SK-N-SH (cell line): ENCODE measurements at regions not wholly inside any gene's neighbourhood (a gene's known extent, or its start where the extent isn't known, plus 50 kb on each side); places are given as distances from the start of the nearest gene placed in this dataset.

ENCODE experiments used
- CTCF ChIA-PET: fragments of 300-600, 350-600 bp; formaldehyde crosslinking; extraction: SDS; loops from one replicate; lab custom pipeline; 2021; lab: Yijun Ruan, JAX
- POLR2A ChIA-PET: fragments of 350-600 bp; sonication (Branson Sonifier 250); formaldehyde crosslinking; extraction: SDS; loops from one replicate; lab custom pipeline; 2020; ENCODE audit warnings: antibody characterized with exemption, inconsistent platforms; lab: Yijun Ruan, JAX
- DNase-seq: peaks from one replicate; pipeline ENCODE4 v3.0.0; 2012
- H2AFZ ChIP-seq: fragments of 200-600 bp; sonication (generic); 2 replicates; pipeline ENCODE4 v1.8.1; 2016; ENCODE audit warnings: antibody characterized with exemption, mild to moderate bottlenecking, low read depth
- H3F3A ChIP-seq: fragments of 200-600 bp; sonication (generic); replicated peaks from 2 replicates; pipeline ENCODE3; 2016; ENCODE audit warnings: antibody characterized with exemption, mild to moderate bottlenecking; ENCODE audit not compliant: insufficient read depth
- H3K27ac ChIP-seq, 2 experiments: fragments of 200-500 bp in 1 of 2; fragments of 200-600 bp in 1 of 2; sonication (Bioruptor generic) in 1 of 2; sonication (generic), shearing (Covaris generic) in 1 of 2; 2 replicates each; pipeline versions ENCODE4 v1.5.1 to v1.6.1; 2014 to 2016; ENCODE audit warnings: low read depth in 2 of 2, inconsistent platforms in 1 of 2, low read length in 1 of 2, mild to moderate bottlenecking in 1 of 2, mixed read lengths in 1 of 2
- H3K27me3 ChIP-seq: fragments of 200-600 bp; sonication (generic), shearing (Covaris generic); 2 replicates; pipeline ENCODE4 v1.6.1; 2016; ENCODE audit warnings: mixed run types; ENCODE audit not compliant: insufficient read depth
- H3K36me3 ChIP-seq, 2 experiments: fragments of 200-500 bp in 1 of 2; fragments of 200-600 bp in 1 of 2; sonication (Bioruptor generic) in 1 of 2; sonication (generic) in 1 of 2; replicated peaks in 1 of 2; 2 replicates each; pipeline versions ENCODE3 to v1.5.1; 2014 to 2016; ENCODE audit warnings: low read length in 1 of 2, mild to moderate bottlenecking in 1 of 2; ENCODE audit not compliant: insufficient read depth in 2 of 2, control insufficient read depth in 1 of 2
- H3K4me1 ChIP-seq, 2 experiments: fragments of 200-500 bp in 1 of 2; fragments of 200-600 bp in 1 of 2; sonication (Bioruptor generic) in 1 of 2; sonication (generic), shearing (Covaris generic) in 1 of 2; 2 replicates each; pipeline versions ENCODE4 v1.5.1 to v1.6.1; 2014 to 2016; ENCODE audit warnings: low read depth in 1 of 2, low read length in 1 of 2, mixed run types in 1 of 2; ENCODE audit not compliant: insufficient read depth in 2 of 2, control insufficient read depth in 1 of 2
- H3K4me2 ChIP-seq: fragments of 200-600 bp; sonication (generic), shearing (Covaris generic); 2 replicates; pipeline ENCODE4 v1.6.1; 2017; ENCODE audit warnings: mixed run types
- H3K4me3 ChIP-seq, 2 experiments: fragments of 200-500 bp in 1 of 2; fragments of 200-600 bp in 1 of 2; sonication (Bioruptor generic) in 1 of 2; sonication (generic), shearing (Covaris generic) in 1 of 2; 2 replicates each; pipeline versions ENCODE4 v1.5.1 to v1.8.1; 2014 to 2016; ENCODE audit warnings: low read depth in 2 of 2, inconsistent platforms in 1 of 2, low read length in 1 of 2, mild to moderate bottlenecking in 1 of 2, mixed read lengths in 1 of 2, moderate library complexity in 1 of 2
- H3K79me2 ChIP-seq: fragments of 200-600 bp; sonication (generic); 2 replicates; pipeline ENCODE4 v1.8.1; 2017; ENCODE audit warnings: mild to moderate bottlenecking; ENCODE audit not compliant: insufficient read depth
- H3K9ac ChIP-seq: fragments of 200-600 bp; sonication (generic); 2 replicates; pipeline ENCODE4 v1.6.1; 2017; ENCODE audit warnings: mixed run types
- H3K9me2 ChIP-seq: fragments of 200-600 bp; sonication (generic); 2 replicates; pipeline ENCODE4 v1.6.1; 2017; ENCODE audit warnings: mixed run types
- H3K9me3 ChIP-seq: fragments of 200-600 bp; sonication (generic); 2 replicates; pipeline ENCODE4 v1.6.1; 2017; ENCODE audit warnings: mixed run types, mild to moderate bottlenecking, moderate library complexity
- H4K20me1 ChIP-seq: fragments of 200-600 bp; sonication (generic); 2 replicates; pipeline ENCODE4 v1.6.1; 2017; ENCODE audit warnings: mild to moderate bottlenecking, mixed run types; ENCODE audit not compliant: insufficient read depth
- CTCF ChIP-seq: fragments of 200-600 bp; sonication (generic); IDR thresholded peaks from 2 replicates; pipeline ENCODE4 v1.6.1; 2017; ENCODE audit warnings: antibody characterized with exemption, mild to moderate bottlenecking, moderate library complexity
- ELF1 ChIP-seq: IDR thresholded peaks from 2 replicates; pipeline ENCODE4 v1.4.0; 2012
- EZH2phosphoT487 ChIP-seq: fragments of 200-600 bp; sonication (generic); IDR thresholded peaks from 2 replicates; pipeline ENCODE4 v1.6.1; 2017; ENCODE audit warnings: low read depth, mixed run types, mild to moderate bottlenecking, antibody characterized with exemption, moderate library complexity, borderline replicate concordance
- IRF3 ChIP-seq: fragments of 150-350 bp; IDR thresholded peaks from 2 replicates; pipeline ENCODE4 v1.6.1; 2016; ENCODE audit warnings: mild to moderate bottlenecking, low read depth, low read length
- MEF2A ChIP-seq: IDR thresholded peaks from 2 replicates; pipeline ENCODE4 v1.4.0; 2012; ENCODE audit warnings: low read depth, borderline replicate concordance
- RFX5 ChIP-seq: IDR thresholded peaks from 2 replicates; pipeline ENCODE4 v1.6.1; 2012; ENCODE audit warnings: mild to moderate bottlenecking, improper control_type of control experiment, low read length
- TEAD4 ChIP-seq: IDR thresholded peaks from 2 replicates; pipeline ENCODE4 v1.4.0; 2012; ENCODE audit warnings: mild to moderate bottlenecking, borderline replicate concordance; ENCODE audit not compliant: insufficient read depth
- USF2 ChIP-seq: fragments of 150-350 bp; IDR thresholded peaks from 2 replicates; pipeline ENCODE4 v1.6.1; 2017; ENCODE audit warnings: antibody characterized with exemption, low read length, low read depth, borderline replicate concordance
- YY1 ChIP-seq: IDR thresholded peaks from 2 replicates; pipeline ENCODE4 v1.4.0; 2012; ENCODE audit warnings: low read depth, mild to moderate bottlenecking
- WGBS: methylation state at CpG from one replicate; pipeline ENCODE4 v1.1.6; 2017; ENCODE audit warnings: low lambda C conversion rate; 5-methylcytosine and 5-hydroxymethylcytosine counted together
- TF ChIP-seq, protein P1 (sequence below): IDR thresholded peaks from 2 replicates; pipeline ENCODE4 v1.4.0; 2012; ENCODE audit warnings: low read depth, borderline replicate concordance
- TF ChIP-seq, protein P2 (sequence below): IDR thresholded peaks from 2 replicates; pipeline ENCODE4 v1.4.0; 2012; ENCODE audit warnings: low read depth, borderline replicate concordance

DNA sequence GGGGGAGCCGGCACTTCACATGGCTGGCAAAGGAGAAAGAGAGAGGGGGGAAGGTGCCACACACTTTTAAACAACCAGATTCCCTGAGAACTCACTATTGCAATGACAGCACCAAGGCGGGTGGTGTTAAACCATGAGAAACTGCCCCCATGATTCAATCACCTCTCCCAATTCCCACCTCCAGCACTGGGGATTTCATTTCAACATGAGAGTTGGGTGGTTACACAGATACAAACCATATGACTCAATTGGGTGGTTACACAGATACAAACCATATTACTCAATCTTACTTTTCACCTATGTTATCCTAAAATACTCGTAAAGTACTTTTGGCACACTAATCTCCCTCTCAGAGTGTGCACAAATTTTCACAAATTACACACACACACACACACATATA lies 1097.5 kb upstream of the TMPRSS15 start:
- POLR2A ChIA-PET, result no interaction called here

More for the DNA sequence above, 1097.5 kb upstream of the TMPRSS15 start:
- H3K27me3 ChIP-seq, result no peaks in the 10 kb centered on the region
- H3K79me2 ChIP-seq, result no peaks in the 10 kb centered on the region
- no peaks in the 10 kb centered on the region for H4K20me1 ChIP-seq
- H3K9me2 ChIP-seq, result no peaks in the 10 kb centered on the region
- TF ChIP-seq YY1 (no peak), IRF3 (no peak), ELF1 (no peak), RFX5 (no peak), USF2 (no peak), EZH2phosphoT487 (no peak), TEAD4 (no peak), CTCF (no peak), MEF2A (no peak)
- TF ChIP-seq, protein P1, sequence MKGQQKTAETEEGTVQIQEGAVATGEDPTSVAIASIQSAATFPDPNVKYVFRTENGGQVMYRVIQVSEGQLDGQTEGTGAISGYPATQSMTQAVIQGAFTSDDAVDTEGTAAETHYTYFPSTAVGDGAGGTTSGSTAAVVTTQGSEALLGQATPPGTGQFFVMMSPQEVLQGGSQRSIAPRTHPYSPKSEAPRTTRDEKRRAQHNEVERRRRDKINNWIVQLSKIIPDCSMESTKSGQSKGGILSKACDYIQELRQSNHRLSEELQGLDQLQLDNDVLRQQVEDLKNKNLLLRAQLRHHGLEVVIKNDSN, result no peak
- TF ChIP-seq, protein P2, sequence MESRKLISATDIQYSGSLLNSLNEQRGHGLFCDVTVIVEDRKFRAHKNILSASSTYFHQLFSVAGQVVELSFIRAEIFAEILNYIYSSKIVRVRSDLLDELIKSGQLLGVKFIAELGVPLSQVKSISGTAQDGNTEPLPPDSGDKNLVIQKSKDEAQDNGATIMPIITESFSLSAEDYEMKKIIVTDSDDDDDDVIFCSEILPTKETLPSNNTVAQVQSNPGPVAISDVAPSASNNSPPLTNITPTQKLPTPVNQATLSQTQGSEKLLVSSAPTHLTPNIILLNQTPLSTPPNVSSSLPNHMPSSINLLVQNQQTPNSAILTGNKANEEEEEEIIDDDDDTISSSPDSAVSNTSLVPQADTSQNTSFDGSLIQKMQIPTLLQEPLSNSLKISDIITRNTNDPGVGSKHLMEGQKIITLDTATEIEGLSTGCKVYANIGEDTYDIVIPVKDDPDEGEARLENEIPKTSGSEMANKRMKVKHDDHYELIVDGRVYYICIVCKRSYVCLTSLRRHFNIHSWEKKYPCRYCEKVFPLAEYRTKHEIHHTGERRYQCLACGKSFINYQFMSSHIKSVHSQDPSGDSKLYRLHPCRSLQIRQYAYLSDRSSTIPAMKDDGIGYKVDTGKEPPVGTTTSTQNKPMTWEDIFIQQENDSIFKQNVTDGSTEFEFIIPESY, result no peak
- H3K4me2 ChIP-seq, result no peak overlapping the region
- H3F3A ChIP-seq, result no peaks in the 10 kb centered on the region
- no peak overlapping the region for H3K4me3 ChIP-seq
- no peaks in the 10 kb centered on the region for H3K4me1 ChIP-seq
- H3K9ac ChIP-seq, result no peak overlapping the region
- H2AFZ ChIP-seq, result no peak overlapping the region
- H3K27ac ChIP-seq, result no peak overlapping the region
- no peaks in the 10 kb centered on the region for H3K36me3 ChIP-seq
- 0 out of 2 replicates have a peak, but pooled peaks cover 3% of the 10 kb centered on the region for H3K9me3 ChIP-seq
- CTCF ChIA-PET, result no interaction called here
- WGBS, result 11% methylated on average over 3 of the region's 3 CpGs
- no peak for DNase-seq
